Transverse colon (tissue), 4 donors: ENCODE measurements at regions not wholly inside any gene's neighbourhood (a gene's known extent, or its start where the extent isn't known, plus 50 kb on each side); places are given as distances from the start of the nearest gene placed in this dataset.

Experiments used
- EP300 ChIP-seq: sonication (generic); formaldehyde crosslinking; IDR thresholded peaks from one replicate; pipeline ENCODE4 v1.6.1; 2017; ENCODE audit warnings: antibody characterized with exemption, low read depth
- POLR2A ChIP-seq: fragments of 450-650 bp; IDR thresholded peaks from one replicate; pipeline ENCODE4 v1.6.1; 2016; ENCODE audit warnings: antibody characterized with exemption, mild to moderate bottlenecking, moderate library complexity
- POLR2AphosphoS5 ChIP-seq, 3 donors: sonication (generic); formaldehyde crosslinking; IDR thresholded peaks; one replicate each; pipeline ENCODE4 v1.6.1; 2016; ENCODE audit warnings: antibody characterized with exemption in 3 of 3
- TF ChIP-seq, protein P1 (sequence below), 5 experiments: fragments of 200-600 bp in 3 of 5; fragments of 450-650 bp in 2 of 5; sonication (generic) in 3 of 5; IDR thresholded peaks; 1 replicate in 2 of 5; 2 replicates in 3 of 5; pipeline ENCODE4 v1.5.1; 2016 to 2017; ENCODE audit warnings: antibody characterized with exemption in 5 of 5, inconsistent platforms in 3 of 5, mild to moderate bottlenecking in 2 of 5, moderate library complexity in 1 of 5

GRCh38 chrX:71852182-71852581, 58.5 kb upstream of the NHSL2 start:
- TF ChIP-seq, protein P1, sequence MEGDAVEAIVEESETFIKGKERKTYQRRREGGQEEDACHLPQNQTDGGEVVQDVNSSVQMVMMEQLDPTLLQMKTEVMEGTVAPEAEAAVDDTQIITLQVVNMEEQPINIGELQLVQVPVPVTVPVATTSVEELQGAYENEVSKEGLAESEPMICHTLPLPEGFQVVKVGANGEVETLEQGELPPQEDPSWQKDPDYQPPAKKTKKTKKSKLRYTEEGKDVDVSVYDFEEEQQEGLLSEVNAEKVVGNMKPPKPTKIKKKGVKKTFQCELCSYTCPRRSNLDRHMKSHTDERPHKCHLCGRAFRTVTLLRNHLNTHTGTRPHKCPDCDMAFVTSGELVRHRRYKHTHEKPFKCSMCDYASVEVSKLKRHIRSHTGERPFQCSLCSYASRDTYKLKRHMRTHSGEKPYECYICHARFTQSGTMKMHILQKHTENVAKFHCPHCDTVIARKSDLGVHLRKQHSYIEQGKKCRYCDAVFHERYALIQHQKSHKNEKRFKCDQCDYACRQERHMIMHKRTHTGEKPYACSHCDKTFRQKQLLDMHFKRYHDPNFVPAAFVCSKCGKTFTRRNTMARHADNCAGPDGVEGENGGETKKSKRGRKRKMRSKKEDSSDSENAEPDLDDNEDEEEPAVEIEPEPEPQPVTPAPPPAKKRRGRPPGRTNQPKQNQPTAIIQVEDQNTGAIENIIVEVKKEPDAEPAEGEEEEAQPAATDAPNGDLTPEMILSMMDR (IDR thresholded peaks at IDR 0.05), result no peak
- TF ChIP-seq POLR2A, result no peak
- no peak for TF ChIP-seq POLR2AphosphoS5 (IDR thresholded peaks at IDR 0.05)
- TF ChIP-seq EP300, result no peak
